H1 (cell line): ENCODE measurements at regions not wholly inside any gene's neighbourhood (a gene's known extent, or its start where the extent isn't known, plus 50 kb on each side); places are given as distances from the start of the nearest gene placed in this dataset.

ENCODE experiments used
- ATF2 ChIP-seq: IDR thresholded peaks from 2 replicates; pipeline ENCODE4 v1.6.1; 2012; ENCODE audit warnings: low read length, inconsistent platforms
- EGR1 ChIP-seq: IDR thresholded peaks from 2 replicates; pipeline ENCODE4 v1.6.1; 2011; ENCODE audit warnings: low read depth, low read length, borderline replicate concordance
- GABPA ChIP-seq: IDR thresholded peaks from 2 replicates; pipeline ENCODE4 v1.6.1; 2011; ENCODE audit warnings: mild to moderate bottlenecking, low read length, moderate library complexity, borderline replicate concordance; ENCODE audit not compliant: insufficient read depth
- GTF2F1 ChIP-seq: IDR thresholded peaks from 2 replicates; pipeline ENCODE4 v1.6.1; 2012; ENCODE audit warnings: low read depth, low read length, improper control_type of control experiment, borderline replicate concordance
- JUN ChIP-seq: IDR thresholded peaks from 2 replicates; pipeline ENCODE4 v1.6.1; 2011; ENCODE audit warnings: low read depth, mild to moderate bottlenecking, improper control_type of control experiment, low read length
- JUND ChIP-seq: IDR thresholded peaks from 2 replicates; pipeline ENCODE4 v1.6.1; 2011; ENCODE audit warnings: mild to moderate bottlenecking, improper control_type of control experiment, low read length
- KDM1A ChIP-seq: fragments of 200-600, 300-600 bp; sonication (generic); IDR thresholded peaks from 2 replicates; pipeline ENCODE4 v1.7.1; 2016; ENCODE audit warnings: mild to moderate bottlenecking, low read length, borderline replicate concordance
- NRF1 ChIP-seq: IDR thresholded peaks from 2 replicates; pipeline ENCODE4 v1.6.1; 2011; ENCODE audit warnings: mild to moderate bottlenecking, low read depth, low read length, improper control_type of control experiment
- SP2 ChIP-seq: IDR thresholded peaks from 2 replicates; pipeline ENCODE4 v1.6.1; 2012; ENCODE audit warnings: mild to moderate bottlenecking, low read length, inconsistent platforms
- SP4 ChIP-seq: IDR thresholded peaks from 2 replicates; pipeline ENCODE4 v1.6.1; 2012; ENCODE audit warnings: low read length, inconsistent platforms
- TAF7 ChIP-seq: optimal IDR thresholded peaks from 2 replicates; pipeline ENCODE3; 2011; ENCODE audit warnings: low read depth, mild to moderate bottlenecking, inconsistent platforms, low read length, moderate library complexity, borderline replicate concordance
- USF2 ChIP-seq: IDR thresholded peaks from 2 replicates; pipeline ENCODE4 v1.6.1; 2011; ENCODE audit warnings: low read length, improper control_type of control experiment

- no peak for TF ChIP-seq GTF2F1
- no peak for TF ChIP-seq ATF2
- TF ChIP-seq JUND: no peak
- TF ChIP-seq SP4: no peak
- TF ChIP-seq GABPA: no peak
- TF ChIP-seq EGR1: no peak
- no peak for TF ChIP-seq NRF1
- TF ChIP-seq KDM1A: no peak
- TF ChIP-seq USF2: no peak
- no peak for TF ChIP-seq SP2
- TF ChIP-seq JUN: no peak
- no peak for TF ChIP-seq TAF7
These were observed 490.9 kb downstream of the NFIB start (continued) for GRCh38 chr9:13823026-13823425.
